Neural crest cell (in vitro differentiated cells): ENCODE measurements at regions not wholly inside any gene's neighbourhood (a gene's known extent, or its start where the extent isn't known, plus 50 kb on each side); places are given as distances from the start of the nearest gene placed in this dataset.

ENCODE experiments used
- DNase-seq: peaks from one replicate; pipeline ENCODE4 v3.0.0; 2021; ENCODE audit warnings: low read depth, mixed read lengths, low spot score
- H3K27ac Mint-ChIP-seq: one replicate; pipeline ENCODE4 v1.8.0; 2021; ENCODE audit warnings: mild to moderate bottlenecking, mixed read lengths; ENCODE audit not compliant: unreplicated experiment
- H3K27me3 Mint-ChIP-seq: 2 replicates; pipeline ENCODE4 v1.8.0; 2021; ENCODE audit warnings: low read depth, mild to moderate bottlenecking, mixed read lengths
- H3K36me3 Mint-ChIP-seq: 2 replicates; pipeline ENCODE4 v1.8.0; 2021; ENCODE audit warnings: low read depth, mild to moderate bottlenecking, mixed read lengths
- H3K4me1 Mint-ChIP-seq: 2 replicates; pipeline ENCODE4 v1.8.0; 2021; ENCODE audit warnings: mixed read lengths
- H3K4me3 Mint-ChIP-seq: one replicate; pipeline ENCODE4 v1.8.0; 2021; ENCODE audit warnings: mild to moderate bottlenecking, mixed read lengths
- H3K9me3 Mint-ChIP-seq: 2 replicates; pipeline ENCODE4 v1.8.0; 2021; ENCODE audit warnings: mixed read lengths
- CTCF ChIP-seq: fragments of 200-600 bp; sonication (generic); conservative IDR thresholded peaks from 2 replicates; pipeline ENCODE4 v1.5.0; 2021; ENCODE audit warnings: antibody characterized with exemption, mild to moderate bottlenecking

GRCh38 chr4:129602447-129602846 is 506.5 kb downstream of the C4orf33 start:
- Mint-ChIP-seq H3K4me1 (no peaks in the 10 kb centered on the region), H3K9me3 (peaks cover 2% of the 10 kb centered on the region), H3K27ac (no peak overlapping the region), H3K27me3 (no peaks in the 10 kb centered on the region), H3K36me3 (no peaks in the 10 kb centered on the region), H3K4me3 (no peak overlapping the region)
- no peak for TF ChIP-seq CTCF
- no peak for DNase-seq

DNA sequence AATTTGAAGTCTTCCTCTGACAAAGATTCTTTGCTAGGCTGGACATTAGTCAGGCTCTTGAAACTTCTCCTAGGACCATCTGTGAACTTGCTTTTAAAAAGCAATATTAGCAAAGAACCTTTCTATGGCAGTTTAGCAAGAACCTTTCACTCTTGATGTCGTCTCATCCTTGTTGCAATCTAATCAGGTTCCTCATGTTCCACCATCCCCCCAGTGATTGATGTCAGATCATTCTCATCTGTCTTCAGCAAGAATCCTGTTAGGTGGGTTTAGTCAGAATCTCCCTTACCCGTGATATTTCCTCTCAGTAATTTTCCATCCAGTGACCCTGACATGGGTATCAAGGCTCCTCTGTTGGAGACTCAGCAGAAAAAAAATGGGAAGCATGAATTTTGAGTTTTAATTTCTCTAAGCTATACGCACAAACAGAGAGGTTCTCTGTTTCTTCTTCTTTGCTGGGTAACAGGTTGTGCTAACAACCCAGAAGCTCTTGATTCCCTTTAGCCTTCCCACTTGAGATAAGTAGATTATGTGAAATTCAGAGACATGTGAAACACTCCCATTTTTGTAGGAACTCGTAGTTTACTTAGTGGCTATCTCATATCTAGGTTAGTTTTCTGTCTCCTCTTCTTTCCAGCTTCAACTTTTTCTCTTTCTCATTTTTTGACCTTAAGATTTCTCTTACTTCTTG is 507.4 kb downstream of the C4orf33 start:
- H3K4me1 Mint-ChIP-seq = no peaks in the 10 kb centered on the region
- TF ChIP-seq CTCF = no peak
- H3K27me3 Mint-ChIP-seq = no peaks in the 10 kb centered on the region
- peaks cover 2% of the 10 kb centered on the region for H3K9me3 Mint-ChIP-seq
- H3K36me3 Mint-ChIP-seq = no peaks in the 10 kb centered on the region
- no peak overlapping the region for H3K27ac Mint-ChIP-seq
- no peak for DNase-seq
- no peak overlapping the region for H3K4me3 Mint-ChIP-seq

DNA sequence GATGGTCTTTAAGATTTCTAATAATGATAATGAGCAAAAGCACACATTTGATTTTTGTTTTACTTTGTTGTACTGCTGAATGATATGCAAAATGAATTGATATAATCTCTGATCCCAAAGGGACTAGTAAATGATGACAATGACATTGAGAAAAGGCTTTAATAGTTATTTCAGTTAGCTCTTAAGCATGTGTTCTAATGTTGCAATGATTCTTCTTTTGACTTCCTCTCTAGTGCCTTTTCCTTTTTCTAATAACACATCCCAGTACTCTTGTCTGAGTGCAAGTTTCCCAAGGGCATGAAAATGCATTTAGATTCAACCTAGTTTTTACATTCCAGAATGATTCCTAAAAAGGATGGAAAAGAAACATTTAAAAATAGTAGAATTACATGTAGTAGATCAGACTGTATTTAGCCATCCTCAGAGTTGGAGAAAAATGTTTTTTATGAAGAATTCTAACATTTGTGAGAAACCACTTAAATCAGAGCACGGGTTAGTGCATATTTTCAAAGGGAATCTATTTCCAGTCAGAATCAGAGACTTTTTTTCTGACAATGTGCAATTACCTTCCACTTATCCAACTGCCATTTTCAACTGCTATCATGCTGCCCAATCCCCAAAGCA is 508.8 kb downstream of the C4orf33 start:
- H3K9me3 Mint-ChIP-seq = peaks cover 1% of the 10 kb centered on the region
- no peaks in the 10 kb centered on the region for H3K4me1 Mint-ChIP-seq
- no peak for TF ChIP-seq CTCF
- H3K36me3 Mint-ChIP-seq = no peaks in the 10 kb centered on the region
- H3K27me3 Mint-ChIP-seq = no peaks in the 10 kb centered on the region
- DNase-seq = no peak
- H3K4me3 Mint-ChIP-seq = no peak overlapping the region
- no peak overlapping the region for H3K27ac Mint-ChIP-seq

- Mint-ChIP-seq H3K27ac (no peak overlapping the region), H3K36me3 (no peaks in the 10 kb centered on the region), H3K9me3 (no peaks in the 10 kb centered on the region), H3K4me3 (no peak overlapping the region), H3K27me3 (no peaks in the 10 kb centered on the region), H3K4me1 (no peaks in the 10 kb centered on the region)
- no peak for DNase-seq
- TF ChIP-seq CTCF = no peak
Observed at GRCh38 chr4:129614611-129615010, 518.7 kb downstream of the C4orf33 start.

DNA sequence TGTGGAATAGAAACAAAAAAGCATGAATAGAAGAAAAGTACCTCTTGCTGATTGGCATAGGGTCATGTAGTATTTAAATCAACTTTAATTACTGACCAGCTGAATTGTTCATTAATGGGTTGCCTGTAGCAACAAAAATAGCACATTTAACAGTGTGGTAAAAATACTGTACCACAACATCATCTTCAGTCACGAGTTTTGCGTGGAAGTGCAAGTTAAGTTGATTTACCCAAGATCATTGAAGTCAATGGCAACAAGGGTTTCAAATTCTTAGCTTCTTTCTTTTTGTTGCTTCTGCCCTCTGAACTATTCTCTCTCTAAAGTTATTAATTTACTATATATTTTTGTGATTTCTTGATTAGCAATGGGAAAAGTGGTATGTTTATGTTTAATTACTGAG is 526.6 kb downstream of the C4orf33 start:
- Mint-ChIP-seq H3K9me3 (no peaks in the 10 kb centered on the region), H3K36me3 (no peaks in the 10 kb centered on the region), H3K27me3 (no peaks in the 10 kb centered on the region), H3K4me1 (no peaks in the 10 kb centered on the region), H3K27ac (no peak overlapping the region), H3K4me3 (no peak overlapping the region)
- DNase-seq = no peak
- TF ChIP-seq CTCF = no peak
